ENCODE measurements at regions not wholly inside any gene's neighbourhood (a gene's known extent, or its start where the extent isn't known, plus 50 kb on each side); places are given as distances from the start of the nearest gene placed in this dataset.

DNA sequence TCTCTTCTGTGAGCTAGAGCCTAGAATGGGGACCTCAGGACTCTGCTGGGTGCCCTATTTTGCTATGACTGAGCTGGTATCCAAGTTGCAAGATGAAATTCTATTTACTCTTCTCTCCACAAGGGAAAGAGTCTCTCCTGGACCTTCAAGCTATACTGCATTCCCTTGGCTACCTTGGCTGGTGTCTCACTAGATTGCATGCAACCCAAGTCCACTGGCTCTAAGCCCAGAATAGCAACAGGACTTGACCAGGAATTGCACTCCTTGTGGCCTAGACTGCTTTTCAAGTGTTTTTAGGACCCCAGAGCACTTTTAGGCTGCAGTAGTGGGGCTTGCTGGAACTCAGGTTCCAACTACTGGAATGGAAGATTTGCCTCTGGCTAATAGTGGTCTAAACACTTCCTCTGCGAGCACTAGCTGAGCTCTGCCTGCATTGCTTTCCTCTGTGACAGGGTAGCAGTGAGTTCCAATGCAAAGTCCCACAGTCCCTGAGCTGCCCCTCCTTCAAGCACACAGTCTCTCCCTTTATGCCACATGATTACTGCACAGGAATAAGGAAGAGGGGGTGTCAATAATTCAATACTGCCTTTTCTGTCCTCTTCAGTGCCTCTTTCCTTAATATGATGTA lies 1009.1 kb upstream of the FLRT2 start:
- TF ChIP-seq CTCF (tag by site-specific recombination; IDR thresholded peaks at IDR 0.05) = no peak
- no peak for TF ChIP-seq ZNF362 (tag by site-specific recombination; IDR thresholded peaks at IDR 0.05)
